Ascending aorta (tissue), 2 donors: ENCODE measurements at regions not wholly inside any gene's neighbourhood (a gene's known extent, or its start where the extent isn't known, plus 50 kb on each side); places are given as distances from the start of the nearest gene placed in this dataset.

Experiments used
- DNase-seq, 2 donors: peaks; one replicate each; pipeline ENCODE4 v3.0.0-alpha.2; 2019; ENCODE audit warnings: low spot score in 2 of 2
- H3K27ac ChIP-seq, 2 donors: fragments of 200-600 bp; sonication (generic); one replicate each; pipeline ENCODE4 v1.5.1; 2016 to 2017; ENCODE audit warnings: mild to moderate bottlenecking in 1 of 2
- H3K27me3 ChIP-seq: fragments of 200-600 bp; sonication (generic); one replicate; pipeline ENCODE4 v1.5.1; 2017
- H3K36me3 ChIP-seq, 2 donors: fragments of 200-600 bp; sonication (generic); one replicate each; pipeline ENCODE4 v1.5.1; 2016
- H3K4me1 ChIP-seq, 2 donors: fragments of 200-600 bp; sonication (generic); one replicate each; pipeline ENCODE4 v1.5.1; 2016 to 2017; ENCODE audit warnings: mild to moderate bottlenecking in 1 of 2
- H3K4me3 ChIP-seq, 2 donors: fragments of 200-600 bp; sonication (generic); one replicate each; pipeline ENCODE4 v1.5.1; 2016 to 2017; ENCODE audit warnings: mild to moderate bottlenecking in 1 of 2
- H3K9me3 ChIP-seq, 2 donors: fragments of 200-600 bp; sonication (generic); one replicate each; pipeline ENCODE4 v1.5.1; 2016
- intact Hi-C: fragments of 100-400 bp; cut with DNase I; formaldehyde crosslinking; loops from one replicate; pipeline ENCODE4 v1.15.1; 2023
- TF ChIP-seq, protein P1 (sequence below), 3 experiments: fragments of 200-600 bp in 2 of 3; fragments of 450-650 bp in 1 of 3; sonication (generic) in 2 of 3; IDR thresholded peaks; one replicate each; pipeline ENCODE4 v1.5.1; 2016 to 2019; ENCODE audit warnings: antibody characterized with exemption in 3 of 3, mild to moderate bottlenecking in 1 of 3, moderate library complexity in 1 of 3

DNA sequence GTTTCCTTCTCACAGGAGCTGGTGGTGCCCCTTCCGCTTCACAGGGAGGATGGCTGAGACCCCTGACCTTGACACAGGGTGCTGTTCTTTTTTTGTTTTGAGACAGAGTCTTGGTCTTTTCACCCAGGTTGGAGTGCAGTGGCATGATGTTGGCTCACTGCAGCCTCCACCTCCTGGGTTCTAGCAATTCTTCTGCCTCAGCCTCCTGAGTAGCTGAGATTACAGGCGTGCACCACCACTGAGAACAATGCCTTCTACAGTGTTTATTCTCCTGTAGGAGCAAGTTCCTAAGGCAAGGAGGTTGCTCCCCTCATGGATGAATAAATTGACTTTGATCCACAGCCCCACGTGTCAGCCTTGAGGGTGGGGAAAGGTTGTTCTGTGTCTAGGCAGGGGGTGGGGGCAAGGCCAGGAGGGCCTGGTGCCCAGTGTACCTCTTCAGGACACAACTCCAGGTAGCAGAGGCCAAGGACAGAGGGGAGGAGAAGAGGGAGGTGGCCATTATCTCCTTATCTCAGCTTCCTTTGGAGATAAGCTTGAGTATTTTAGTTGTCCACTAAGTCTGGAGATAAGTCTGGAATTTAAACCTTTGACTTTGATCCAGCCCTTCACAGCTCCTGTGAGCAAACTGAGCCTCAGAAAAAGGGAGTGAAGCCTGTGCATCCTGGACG, 159.4 kb downstream of the SEC14L1 start:
- TF ChIP-seq, protein P1, sequence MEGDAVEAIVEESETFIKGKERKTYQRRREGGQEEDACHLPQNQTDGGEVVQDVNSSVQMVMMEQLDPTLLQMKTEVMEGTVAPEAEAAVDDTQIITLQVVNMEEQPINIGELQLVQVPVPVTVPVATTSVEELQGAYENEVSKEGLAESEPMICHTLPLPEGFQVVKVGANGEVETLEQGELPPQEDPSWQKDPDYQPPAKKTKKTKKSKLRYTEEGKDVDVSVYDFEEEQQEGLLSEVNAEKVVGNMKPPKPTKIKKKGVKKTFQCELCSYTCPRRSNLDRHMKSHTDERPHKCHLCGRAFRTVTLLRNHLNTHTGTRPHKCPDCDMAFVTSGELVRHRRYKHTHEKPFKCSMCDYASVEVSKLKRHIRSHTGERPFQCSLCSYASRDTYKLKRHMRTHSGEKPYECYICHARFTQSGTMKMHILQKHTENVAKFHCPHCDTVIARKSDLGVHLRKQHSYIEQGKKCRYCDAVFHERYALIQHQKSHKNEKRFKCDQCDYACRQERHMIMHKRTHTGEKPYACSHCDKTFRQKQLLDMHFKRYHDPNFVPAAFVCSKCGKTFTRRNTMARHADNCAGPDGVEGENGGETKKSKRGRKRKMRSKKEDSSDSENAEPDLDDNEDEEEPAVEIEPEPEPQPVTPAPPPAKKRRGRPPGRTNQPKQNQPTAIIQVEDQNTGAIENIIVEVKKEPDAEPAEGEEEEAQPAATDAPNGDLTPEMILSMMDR (IDR thresholded peaks at IDR 0.05) = no peak
- H3K4me3 ChIP-seq = no peak overlapping the region
- intact Hi-C loops = no loop called here

DNA sequence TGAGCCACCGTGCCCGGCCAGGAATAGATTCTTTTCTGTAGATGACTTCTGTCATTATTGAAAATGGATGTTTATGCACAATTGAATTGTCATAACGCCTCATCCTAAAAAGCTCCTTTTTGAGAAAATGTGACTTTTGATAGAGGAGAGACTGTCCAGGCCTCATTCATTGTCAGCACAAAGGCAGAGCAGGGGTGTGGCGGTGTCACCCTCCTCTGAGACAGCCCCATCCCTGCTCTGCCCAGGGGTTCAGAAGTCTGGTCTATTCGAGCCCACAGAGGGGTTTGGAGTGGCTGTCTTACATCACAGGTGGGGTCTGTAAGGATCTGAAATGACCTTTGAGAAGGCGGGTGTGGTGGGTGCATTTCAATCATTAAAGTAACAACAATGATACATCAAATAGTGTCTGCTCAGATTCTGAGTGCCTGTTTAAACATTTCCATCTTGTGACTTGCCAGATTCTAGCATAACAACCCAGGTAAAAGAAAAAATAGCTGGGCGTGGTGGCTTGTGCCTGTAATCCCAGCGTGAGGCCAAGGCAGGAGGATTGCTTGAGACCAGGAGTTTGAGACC, 161.0 kb downstream of the SEC14L1 start:
- H3K4me1 ChIP-seq = no peaks in the 10 kb centered on the region
- DNase-seq = no peak
- no peaks in the 10 kb centered on the region for H3K9me3 ChIP-seq
- no peaks in the 10 kb centered on the region for H3K27me3 ChIP-seq
- H3K4me3 ChIP-seq = no peak overlapping the region
- H3K27ac ChIP-seq = no peak overlapping the region
- intact Hi-C loops = no loop called here
- TF ChIP-seq, protein P1 (IDR thresholded peaks at IDR 0.05) = no peak
- no peaks in the 10 kb centered on the region for H3K36me3 ChIP-seq

More for the DNA sequence above, 159.4 kb downstream of the SEC14L1 start:
- H3K27ac ChIP-seq = no peak overlapping the region
- no peak for DNase-seq
- no peaks in the 10 kb centered on the region for H3K27me3 ChIP-seq
- H3K4me1 ChIP-seq = no peaks in the 10 kb centered on the region
- H3K36me3 ChIP-seq = no peaks in the 10 kb centered on the region
- no peaks in the 10 kb centered on the region for H3K9me3 ChIP-seq

DNA sequence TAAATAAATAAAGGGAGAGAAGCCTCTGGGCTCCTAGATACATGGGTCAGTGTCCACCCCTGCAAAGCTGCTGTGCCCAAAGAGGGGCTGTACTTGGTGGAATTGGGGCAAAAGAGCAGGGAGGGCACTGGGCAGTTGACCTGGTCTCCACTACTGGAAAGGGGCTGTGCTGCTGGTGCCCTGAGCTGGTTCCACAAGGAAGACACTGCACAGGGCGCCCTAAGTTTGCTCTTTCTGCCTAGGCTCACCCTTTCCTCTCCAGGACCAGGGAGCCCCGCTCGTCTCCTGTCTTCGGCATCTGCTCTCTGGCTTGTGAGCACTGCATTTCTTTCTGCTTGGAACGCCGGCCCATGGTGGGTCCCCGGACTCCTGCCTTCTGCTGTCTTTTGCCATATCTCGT, 161.9 kb downstream of the SEC14L1 start:
- no peaks in the 10 kb centered on the region for H3K27me3 ChIP-seq
- DNase-seq = no peak
- intact Hi-C loops = no loop called here
- H3K36me3 ChIP-seq = no peaks in the 10 kb centered on the region
- no peak overlapping the region for H3K4me3 ChIP-seq
- TF ChIP-seq, protein P1 (IDR thresholded peaks at IDR 0.05) = no peak
- H3K9me3 ChIP-seq = no peaks in the 10 kb centered on the region
- H3K27ac ChIP-seq = no peak overlapping the region
- no peaks in the 10 kb centered on the region for H3K4me1 ChIP-seq

DNA sequence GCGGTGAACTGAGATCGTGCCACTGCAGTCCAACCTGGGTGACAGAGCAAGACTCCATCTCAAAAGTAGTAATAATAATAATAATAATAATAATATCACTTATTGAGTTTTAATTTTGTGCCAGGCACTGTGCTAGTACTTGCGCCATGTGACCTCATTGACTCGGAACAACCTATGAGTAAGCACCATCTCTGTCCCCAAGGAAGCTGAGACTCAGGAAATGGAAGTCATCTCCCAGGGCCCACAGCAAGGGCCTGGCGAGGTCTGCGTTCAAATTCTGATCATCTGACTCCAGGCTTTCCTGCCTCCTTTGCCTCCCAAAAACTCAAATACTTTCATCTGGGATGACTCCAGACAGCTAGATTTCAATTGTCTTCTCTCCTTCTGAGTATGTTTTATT, 162.9 kb downstream of the SEC14L1 start:
- Histone ChIP-seq H3K9me3 (no peaks in the 10 kb centered on the region), H3K4me3 (no peak overlapping the region), H3K27ac (no peak overlapping the region), H3K36me3 (no peaks in the 10 kb centered on the region), H3K4me1 (no peaks in the 10 kb centered on the region), H3K27me3 (no peaks in the 10 kb centered on the region)
- intact Hi-C loops = no loop called here
- TF ChIP-seq, protein P1 (IDR thresholded peaks at IDR 0.05) = no peak
- no peak for DNase-seq

DNA sequence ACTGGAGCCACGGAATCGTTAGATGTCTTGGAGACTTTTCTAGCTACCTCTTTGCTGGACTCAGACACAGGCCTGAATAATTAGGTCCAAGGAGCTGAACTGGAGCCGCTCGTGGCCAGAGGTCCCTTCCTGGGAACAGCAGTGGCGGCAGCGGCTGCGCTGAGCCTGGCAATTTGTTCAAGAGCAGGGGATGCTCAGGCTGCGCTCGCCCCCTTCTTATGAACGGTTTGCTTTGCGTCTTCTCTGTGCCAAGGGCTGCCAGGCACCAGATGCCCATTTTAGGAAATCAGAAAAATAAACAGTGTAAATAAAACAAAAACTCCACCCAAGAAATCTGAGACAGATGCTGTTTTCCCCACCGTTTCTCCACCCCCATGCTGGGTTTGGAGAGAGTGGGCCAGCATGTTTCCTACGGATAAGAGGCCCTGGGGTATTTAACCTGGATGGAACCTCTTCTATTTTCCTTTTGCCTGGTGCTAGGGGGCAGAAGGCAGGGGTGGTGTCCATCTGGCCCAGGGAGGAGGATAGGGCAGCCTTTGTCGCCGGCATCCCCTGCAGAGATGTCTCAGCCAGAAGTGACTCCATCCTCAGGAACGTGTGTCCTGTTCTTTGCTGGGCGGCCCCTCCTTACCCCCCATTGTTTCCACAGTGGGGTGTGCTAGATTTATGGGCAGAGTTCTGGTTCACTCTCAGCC, 163.4 kb downstream of the SEC14L1 start:
- intact Hi-C loops = no loop called here
- Histone ChIP-seq H3K4me1 (no peaks in the 10 kb centered on the region), H3K9me3 (no peaks in the 10 kb centered on the region), H3K27ac (no peak overlapping the region), H3K4me3 (no peak overlapping the region), H3K36me3 (no peaks in the 10 kb centered on the region), H3K27me3 (no peaks in the 10 kb centered on the region)
- TF ChIP-seq, protein P1 (IDR thresholded peaks at IDR 0.05) = no peak
- no peak for DNase-seq
